ENCODE measurements at regions not wholly inside any gene's neighbourhood (a gene's known extent, or its start where the extent isn't known, plus 50 kb on each side); places are given as distances from the start of the nearest gene placed in this dataset.

- TF ChIP-seq POLR2A (IDR thresholded peaks at IDR 0.05) (no peak), CTCF (IDR thresholded peaks at IDR 0.05) (no peak)
These were observed 52.5 kb upstream of the TSC22D2 start for GRCh38 chr3:150355574-150355973.
